SIG-M5 (cell line): ENCODE measurements at regions not wholly inside any gene's neighbourhood (a gene's known extent, or its start where the extent isn't known, plus 50 kb on each side); places are given as distances from the start of the nearest gene placed in this dataset.
"Not testable (repeated sequence)": the region's sequence is repeated elsewhere in the genome, so short reads cannot be mapped to it uniquely, and the experiment has no call there.

ENCODE experiments used
- DNase-seq: peaks from one replicate; lab custom pipeline; 2025; lab: John Stamatoyannopoulos, UW

DNA sequence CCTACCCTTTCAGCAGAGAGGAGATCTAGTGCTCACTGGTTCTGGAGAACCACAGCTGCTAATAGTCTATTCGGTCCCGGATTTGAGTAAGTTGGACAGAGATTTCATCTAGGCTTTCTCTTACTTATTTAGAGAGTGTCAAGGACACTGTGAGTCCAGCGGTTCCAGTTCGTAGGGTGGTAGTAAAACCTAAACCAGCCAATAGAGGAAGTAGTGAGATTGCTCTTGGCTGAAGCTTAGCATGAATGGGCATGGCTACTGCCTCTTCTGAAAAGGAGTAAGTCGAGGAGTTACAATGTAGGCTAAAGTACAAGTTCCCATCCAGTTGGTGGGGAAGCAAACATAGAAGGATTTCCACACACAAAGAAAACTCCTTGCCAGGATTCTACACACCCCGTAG lies 109.6 kb upstream of the MOCS2 start:
- DNase-seq = no peak

DNA sequence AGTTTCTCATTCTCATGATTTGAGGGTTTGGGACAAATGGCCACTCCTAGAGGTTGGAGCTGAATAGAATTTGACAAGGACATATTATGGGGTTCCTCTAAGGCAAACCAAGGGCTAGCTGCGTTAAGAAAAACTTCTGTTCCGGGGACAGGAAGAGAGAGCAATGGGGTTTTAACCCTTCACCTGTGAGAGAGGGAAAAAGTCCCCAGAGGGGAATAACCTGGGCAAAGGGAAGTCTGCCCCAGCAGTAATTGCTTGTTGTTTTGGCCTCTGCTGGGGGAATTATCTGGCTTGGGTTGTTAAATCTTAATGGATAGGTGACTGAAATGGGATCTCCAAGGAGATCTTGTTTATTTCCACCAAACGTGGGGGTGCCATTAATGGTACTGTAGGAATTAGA lies 110.1 kb upstream of the MOCS2 start:
- DNase-seq = no peak

DNA sequence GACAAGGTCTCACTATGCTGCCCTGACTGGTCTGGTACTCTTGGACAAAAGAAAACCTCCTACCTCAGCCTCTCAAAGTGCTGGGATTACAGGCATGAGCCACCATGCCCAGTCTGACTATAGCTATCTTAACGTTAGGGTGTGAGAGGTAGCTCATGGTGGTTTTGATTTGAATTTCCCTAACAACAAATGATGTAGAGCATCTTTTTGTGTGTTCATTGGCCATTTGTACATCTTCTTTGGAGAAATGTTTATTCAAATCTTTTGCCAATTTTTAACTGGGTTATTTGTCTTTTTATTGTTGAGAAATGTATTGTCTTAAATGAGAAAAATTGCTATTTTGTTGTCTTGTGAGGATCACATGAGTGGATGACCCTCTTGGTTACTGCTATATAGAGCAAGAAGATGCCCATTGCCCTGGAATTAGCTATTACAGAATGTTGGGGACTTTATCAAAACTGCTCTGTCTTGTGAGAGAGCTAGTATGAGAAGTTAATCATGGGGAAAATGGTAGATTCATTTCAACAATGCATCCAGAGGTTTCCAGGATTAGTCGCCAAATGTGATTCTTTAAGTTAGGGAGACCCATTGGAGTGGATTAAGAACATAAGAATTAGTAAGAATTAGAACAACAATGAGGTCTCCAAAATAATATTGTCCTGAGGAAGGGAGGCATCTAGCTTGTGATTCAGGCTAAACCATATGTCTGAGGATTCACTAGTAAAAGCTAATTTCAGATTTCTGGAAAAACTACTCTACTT lies 124.3 kb upstream of the MOCS2 start:
- no peak for DNase-seq

DNA sequence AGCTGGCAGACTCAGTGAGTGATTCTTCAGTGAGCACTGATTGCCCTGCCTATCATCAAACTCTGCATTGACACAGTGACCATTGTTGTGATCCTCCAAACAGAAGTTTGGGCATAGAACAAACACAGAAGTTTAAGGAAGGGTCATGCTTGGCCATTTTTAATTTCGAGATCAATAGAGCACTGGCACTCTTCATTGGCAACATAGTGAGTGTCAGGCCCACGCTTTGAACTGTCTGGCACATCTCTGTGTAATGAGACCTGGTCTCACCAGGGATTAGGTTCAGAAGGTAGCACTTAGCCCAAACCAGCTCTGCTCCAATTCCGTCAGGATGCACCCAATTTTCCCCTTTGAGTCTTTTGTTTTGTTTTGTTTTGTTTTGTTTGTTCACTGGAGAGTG lies 127.1 kb upstream of the MOCS2 start:
- DNase-seq = no peak

DNA sequence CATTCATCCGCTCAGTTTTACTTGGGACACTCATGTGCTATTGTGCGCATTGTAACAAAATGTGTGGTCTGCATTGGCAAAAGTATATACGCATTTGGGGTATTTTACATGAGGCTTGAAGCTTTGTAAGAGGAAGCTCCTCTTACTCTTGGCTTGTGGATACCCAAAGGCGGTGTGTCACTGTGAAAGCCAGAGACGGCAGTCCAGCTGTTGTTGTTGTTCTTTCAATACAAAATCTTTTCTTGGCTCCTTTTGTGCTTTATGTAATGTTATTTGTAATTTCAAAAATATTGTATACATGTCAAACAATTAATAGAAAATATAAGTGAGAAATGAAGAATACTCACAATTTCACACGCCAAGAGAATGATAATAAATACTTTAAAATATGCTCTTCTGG lies 128.3 kb upstream of the MOCS2 start:
- no peak for DNase-seq

DNA sequence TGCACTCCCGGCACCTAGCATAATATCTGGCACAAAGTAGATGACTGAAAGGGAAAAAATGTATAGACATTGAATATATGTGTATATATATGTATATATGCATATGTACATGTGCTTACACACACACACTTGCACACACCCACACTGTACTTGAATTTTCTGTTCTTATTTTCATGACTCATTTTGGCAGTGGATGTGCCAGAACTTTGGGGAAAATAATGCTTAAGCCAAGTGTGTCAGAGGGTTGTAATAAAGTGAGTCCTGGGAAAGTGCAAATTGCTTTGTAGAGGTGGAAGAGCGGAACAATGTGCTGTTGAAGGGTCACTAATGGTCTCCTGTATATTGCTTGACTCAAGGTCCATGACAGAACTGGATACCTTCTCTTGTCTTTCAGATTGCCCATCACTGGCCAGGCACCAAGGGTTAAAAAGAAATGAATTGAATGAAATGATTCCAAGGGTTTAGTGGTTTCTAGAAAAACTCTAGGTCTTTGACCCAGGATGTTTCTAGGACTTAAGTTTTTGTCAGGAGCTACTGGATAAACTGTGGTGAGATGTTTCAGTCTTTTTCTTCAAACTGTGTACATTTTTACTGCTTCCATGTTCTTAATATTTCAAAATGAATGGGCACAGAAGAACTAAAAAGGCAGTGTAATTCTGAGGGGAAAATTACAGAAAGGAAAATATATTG lies 129.9 kb upstream of the MOCS2 start:
- DNase-seq = no peak

DNA sequence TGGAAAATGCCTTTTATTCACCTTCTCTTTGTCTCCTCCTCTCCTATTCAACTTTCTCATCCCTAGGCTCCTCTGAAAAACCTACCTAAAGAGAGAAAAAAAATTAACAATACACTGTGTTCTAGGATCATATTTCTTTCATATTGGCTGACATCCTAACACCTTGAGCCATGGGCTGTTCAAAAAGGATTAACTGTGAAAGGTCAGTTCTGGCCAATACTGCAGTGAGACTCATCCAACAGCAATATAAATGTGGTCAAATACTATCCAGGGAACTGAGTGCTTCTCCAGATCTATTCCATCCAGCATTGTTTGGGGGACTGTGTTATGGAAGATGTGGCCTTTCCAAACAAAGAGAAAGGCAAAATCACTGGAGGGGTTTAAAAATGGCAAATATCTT lies 131.1 kb upstream of the MOCS2 start:
- no peak for DNase-seq

DNA sequence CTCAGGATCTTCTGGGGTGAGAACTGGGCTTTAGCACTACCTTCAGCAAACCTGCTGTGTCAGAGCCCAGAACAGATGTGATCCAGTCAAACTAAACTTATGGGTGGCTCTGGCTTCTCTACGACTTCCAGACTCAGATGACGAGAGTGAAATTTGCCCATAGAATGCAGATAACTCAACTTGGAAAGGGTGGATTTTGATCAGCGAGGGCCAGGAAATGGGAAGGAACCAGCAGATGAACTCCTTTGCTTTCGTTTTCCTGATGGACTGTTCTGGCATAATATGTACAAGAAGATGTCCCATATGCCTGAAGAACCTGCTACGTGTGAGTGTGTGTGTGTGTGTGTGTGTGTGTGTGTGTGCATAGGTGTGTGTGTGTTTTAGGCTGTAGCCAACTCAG lies 132.0 kb upstream of the MOCS2 start:
- DNase-seq = no peak

DNA sequence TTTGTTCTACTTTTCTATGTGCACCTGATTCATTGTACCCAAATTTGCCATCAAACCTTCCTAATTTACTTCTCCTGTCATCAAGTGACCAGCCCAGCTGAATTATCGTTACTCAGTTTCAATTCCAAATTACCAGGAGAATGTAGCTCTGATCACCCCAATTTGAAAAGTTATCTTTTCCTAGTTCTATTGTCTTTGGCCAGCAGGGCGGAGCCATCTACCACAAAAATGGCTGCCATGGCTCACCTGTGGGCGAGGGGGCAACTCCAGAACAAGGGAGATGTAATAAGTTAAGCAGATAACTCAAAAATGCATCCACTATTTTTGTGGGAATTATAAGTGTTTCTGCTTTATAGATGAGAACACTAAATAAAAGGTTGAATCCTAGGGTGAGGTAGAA lies 133.8 kb upstream of the MOCS2 start:
- DNase-seq = no peak

DNA sequence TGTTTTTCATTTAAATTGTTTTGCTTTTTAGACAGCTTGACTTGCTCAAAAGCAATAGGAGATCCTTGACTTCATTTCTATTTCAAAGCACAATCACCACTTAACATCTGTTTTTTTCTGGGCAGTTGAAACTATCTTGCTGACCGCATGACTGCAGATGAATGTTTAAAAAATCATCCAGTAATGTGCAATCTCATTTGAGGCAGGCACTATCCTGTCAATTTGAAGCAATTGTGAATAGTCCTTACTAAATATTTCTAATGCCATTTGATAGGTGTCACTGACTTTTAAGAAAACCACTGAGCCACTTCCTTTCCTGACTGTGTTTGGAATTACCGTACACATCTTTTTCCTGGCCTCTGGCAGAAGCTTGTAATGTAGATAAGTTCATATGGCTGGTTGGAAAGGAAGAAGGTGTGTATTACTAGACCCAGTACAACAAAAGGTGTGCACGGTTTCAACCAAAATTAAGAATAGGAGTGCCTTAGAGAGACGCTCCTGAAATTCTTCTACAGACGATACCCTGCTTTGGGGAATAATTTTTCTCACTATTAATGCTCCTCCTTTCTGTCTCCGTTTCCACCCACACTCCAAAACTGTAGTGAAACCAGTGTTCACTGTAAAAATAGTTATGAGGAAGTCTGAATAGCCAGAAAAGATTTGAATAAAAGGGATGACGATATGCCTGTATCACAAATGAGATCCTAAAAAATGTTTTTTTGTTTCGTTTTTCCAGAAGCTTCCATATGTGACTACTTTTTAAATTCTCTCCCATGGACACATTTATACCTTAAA lies 136.7 kb upstream of the MOCS2 start:
- no peak for DNase-seq

DNA sequence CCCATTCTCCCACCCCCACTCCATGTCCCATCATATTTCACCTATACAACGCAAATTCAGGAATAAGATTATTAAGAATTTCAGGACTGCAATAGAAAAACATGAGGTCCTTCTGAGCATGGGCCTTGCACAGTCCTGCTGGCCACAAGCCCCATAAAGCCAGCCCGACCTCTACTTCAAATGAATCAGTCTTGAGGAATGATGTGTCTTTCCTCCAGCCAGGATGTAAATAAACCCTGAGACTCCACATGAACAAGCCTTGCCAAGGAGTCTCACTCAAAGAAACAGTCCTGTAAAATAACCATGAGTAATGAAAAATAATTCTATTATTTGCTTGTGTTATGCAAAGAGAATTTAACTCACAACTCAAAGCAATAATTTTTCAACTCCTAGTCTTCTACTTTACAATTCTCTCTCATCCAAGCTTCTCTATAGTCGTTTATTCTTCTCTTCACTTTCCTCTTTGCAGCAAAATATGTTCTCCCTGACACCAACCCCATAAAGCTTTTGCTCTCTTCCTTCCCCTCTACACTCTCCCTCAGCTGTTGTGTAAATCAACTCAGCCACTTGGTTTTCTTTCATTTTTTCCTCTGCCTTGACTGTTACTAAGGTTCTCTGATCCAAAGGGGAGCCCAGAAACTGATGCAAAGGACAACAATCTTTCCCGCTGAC lies 140.1 kb upstream of the MOCS2 start:
- DNase-seq = no peak

DNA sequence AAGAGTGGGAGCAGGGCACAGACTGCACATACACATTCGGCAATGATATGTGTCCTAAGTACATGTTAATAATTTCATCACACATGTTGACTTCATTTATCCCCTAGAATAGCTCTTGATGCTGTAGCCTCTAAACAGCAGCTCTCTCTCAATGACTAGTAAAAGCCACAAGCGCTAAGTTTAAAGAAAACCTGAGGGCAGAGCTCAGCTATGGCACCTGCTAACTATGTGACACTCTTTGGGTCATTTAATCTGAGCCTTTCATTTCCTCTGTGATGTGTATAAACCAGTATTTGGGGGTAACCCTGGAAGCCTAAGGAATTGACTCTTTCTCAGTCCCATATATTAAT lies 140.6 kb upstream of the MOCS2 start:
- no peak for DNase-seq

DNA sequence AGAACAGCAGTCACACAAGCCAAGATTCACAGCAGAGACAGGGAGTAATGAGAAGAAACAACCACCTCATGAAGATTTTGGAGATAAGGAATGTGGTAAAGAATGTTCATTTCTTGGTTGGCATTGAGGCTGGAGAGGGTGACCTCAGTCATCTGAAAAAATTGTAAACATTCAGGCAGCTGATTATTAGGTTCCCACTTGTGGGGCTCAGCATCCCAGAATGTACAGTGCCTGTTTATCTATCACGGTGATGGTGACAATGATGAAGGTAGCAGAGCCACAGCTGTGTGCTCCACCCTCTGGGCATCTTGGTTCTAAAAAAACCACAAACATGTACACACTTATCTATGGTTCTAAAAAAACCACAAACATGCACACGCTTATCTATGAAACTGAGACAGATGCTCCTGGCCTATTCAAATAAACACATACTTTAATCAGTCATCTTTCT lies 143.9 kb upstream of the MOCS2 start:
- DNase-seq = no peak

DNA sequence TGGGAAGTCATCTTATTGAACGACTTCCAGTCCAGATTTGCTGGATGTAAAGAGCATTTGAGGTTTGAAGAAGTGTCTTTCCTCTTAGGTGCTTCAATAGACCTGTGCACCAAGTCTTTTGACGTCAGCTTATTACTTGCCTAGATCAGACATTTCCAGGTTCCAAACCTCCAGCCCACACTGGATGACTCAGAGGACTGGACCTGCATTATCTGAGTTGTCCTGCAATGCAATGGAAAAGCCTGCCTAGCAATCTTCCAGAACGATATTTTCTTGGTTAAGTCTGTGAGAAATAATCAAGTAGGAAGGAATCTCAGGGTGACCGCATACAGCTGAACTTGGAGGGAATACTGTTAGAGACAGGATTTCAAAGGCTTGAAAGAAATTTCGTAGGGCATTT lies 147.2 kb upstream of the MOCS2 start:
- no peak for DNase-seq

DNA sequence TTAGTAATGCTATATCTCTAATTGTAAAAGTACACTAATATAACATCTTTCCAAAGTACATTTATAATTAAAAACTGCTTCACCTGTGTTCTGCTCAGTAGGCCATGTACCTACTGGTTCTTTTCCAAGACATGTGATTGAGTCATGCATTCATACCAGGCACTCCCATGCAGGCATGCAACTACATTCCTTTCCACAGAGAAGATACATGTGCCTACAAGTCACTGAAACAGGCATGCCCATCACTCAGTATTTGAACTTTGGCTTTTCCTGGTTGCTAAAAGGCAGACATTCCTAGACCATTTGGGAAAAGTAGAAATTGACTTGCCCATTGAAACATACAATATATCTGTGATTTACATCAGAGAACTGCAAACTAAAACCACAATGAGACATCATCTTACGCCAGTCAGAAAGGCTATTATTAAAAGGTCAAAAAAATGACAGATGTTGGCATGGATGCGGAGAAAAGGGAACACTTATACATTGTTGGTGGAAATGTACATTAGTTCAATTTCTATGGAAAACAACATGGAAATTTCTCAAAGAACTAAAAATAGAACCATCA lies 148.3 kb upstream of the MOCS2 start:
- DNase-seq = no peak

DNA sequence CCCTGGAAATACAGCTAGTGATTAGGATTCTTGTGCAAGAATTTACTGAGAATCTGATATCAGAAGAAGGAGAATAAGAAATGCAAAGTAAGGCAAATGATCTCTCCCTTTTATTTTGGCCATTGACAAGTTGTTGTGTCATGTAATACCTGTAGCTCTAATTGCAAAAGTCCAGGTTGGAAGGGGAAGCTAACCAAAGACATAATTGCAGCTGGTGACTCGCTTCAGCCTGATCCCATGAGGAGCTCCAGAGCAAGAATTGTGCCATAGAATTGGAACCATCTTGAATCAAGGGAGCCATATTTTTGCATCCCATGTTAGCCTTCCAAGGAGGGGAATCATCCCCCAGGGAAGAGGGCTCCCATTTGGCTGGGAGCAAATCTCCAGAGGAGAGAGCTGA lies 149.6 kb upstream of the MOCS2 start:
- DNase-seq = no peak

DNA sequence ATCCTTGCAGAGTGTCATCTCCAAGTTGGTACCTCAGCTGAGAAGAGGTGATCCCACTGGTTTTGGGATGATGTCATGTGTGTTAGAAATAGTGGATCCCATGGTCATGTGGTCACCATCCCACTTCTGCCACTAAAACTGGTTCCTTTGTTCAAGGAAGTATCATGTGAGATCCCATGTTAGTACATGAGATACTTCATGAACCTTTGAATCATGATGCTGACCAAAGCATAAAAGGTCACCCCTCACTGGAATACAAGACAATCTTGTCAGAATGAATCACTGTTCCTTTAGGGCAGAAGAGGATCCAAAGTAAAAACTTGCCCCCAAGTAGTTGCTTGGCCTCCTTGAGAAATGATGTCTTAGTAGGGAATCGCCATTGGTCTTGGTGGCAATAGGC lies 150.9 kb upstream of the MOCS2 start:
- no peak for DNase-seq

DNA sequence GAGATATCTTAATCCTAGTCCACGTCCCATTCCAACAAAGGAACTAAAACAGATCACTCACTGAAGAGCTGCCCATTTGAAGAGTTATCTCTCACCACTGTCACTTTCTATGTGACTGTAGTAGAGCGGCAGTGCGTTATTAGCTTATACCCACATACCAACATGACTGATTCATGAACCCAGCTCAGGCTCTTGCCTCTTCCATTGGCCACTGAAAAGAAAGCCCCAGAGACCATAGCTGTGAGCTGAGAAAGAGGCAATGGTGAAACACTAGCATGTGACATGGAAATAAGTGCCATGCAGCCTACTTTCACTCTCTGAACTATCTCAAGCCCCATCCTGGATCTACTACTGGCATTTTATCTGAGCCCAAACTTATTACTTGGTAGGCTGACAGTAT lies 151.7 kb upstream of the MOCS2 start:
- DNase-seq = no peak

DNA sequence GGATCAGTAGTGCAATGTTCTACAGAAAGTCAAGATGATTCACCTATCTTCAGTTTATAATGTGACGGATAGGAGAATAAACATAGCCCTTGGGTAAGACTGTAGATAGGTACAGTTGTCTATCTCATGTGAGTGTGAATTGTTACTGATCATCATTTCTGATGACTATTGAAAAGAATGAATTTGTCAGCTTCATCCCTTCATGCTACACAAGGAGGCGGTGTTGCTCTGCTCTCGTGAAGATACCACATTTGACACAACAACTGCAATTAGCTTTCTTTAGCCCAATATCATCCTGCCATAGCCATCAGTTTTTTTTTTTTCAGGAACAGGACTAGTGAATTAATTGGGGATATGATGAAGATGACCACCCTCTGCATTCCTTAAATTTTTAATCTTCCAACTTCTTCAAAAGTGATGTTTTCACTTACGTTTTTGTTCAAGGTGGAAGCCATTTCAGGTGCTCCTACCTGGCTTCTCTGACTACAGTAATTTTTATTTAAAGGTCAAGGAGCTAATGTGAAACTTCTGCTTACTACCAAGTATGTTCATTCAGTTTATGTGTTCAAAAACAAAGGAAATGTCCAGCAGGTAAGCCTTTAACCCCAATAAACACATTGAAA lies 152.9 kb upstream of the MOCS2 start:
- no peak for DNase-seq

DNA sequence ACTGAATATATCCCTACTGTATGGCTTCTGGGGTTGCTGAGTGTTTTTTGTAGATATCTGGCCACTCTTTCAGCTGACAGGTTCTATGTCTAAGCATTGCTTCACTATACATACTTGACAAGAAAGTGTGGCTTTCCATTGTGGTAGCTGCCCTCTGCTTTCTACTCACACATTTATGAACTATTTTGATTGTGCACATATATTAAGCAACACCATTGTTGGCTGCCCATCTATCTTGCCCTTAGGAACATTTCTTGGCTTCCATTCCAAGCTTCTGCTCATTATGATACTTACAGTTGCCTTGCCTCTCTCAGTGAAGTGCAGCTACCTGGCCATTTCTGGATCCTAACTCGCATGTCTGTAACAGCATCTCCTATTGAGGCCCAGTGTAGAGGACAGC lies 153.6 kb upstream of the MOCS2 start:
- DNase-seq = no peak

DNA sequence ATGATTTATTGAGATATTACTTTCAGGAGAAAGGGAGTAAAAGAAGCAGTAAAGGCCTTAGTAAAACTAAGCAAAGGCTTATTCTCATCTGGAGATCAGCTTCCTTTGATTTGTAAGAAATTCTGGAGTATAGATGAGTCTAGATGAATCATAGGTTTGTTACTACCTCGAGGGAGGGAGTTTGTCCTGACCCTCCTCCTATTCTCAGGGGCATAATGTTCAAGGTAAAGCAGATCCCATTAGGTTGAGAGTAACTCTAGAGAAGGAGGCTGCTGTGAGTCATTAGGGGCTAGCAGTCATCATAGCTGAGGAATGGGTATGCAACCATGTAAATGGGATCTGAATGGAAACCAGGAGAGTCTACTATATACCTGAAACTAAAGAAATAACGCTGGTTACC lies 155.5 kb upstream of the MOCS2 start:
- DNase-seq = no peak

DNA sequence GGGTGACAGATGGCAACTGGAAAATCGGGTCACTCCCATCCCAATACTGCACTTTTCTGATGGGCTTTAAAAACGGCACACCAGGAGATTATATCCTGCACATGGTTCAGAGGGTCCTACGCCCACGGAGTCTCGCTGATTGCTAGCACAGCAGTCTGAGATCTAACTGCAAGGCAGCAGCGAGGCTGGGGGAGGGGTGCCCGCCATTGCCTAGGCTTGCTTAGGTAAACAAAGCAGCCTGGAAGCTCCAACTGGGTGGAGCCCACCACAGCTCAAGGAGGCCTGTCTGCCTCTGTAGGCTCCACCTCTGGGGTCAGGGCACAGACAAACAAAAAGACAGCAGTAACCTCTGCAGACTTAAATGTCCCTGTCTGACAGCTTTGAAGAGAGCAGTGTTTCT lies 158.7 kb upstream of the MOCS2 start:
- DNase-seq = not testable (repeated sequence)
